GM18508 (cell line): ENCODE measurements at regions not wholly inside any gene's neighbourhood (a gene's known extent, or its start where the extent isn't known, plus 50 kb on each side); places are given as distances from the start of the nearest gene placed in this dataset.

Experiments used
- ATAC-seq: cut with Tn5 transposase; IDR thresholded peaks from one replicate; pipeline ENCODE4 v1.9.1; 2021; ENCODE audit warnings: moderate number of reproducible peaks; ENCODE audit not compliant: insufficient read depth, unreplicated experiment

DNA sequence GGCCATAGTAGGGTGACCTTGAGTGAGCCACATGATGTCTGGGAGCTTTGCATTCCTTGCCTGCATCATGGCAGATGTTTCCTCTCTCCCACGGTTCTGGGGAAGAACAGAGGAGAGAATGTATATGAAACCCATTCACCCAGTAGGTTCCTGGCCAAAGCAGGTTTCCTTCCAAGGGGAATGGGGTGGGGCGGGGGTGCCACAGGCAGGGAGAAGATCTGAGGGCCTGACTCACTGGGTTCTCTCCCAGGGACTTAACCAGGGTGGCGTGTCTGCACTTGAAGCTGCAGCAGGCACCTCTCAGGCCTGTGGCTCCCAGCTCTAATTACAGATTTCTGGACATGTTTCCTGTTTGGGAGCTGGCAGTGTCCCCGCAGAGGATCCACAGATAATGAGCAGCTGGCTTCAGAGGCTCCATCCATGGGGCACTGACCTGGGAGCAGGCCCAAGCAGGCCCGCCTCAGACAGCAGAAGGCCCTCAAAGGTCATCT lies 50.2 kb upstream of the ZMIZ1 start:
- ATAC-seq, result no peak
